ENCODE measurements at regions not wholly inside any gene's neighbourhood (a gene's known extent, or its start where the extent isn't known, plus 50 kb on each side); places are given as distances from the start of the nearest gene placed in this dataset.

- no peak overlapping the region for H2AFZ ChIP-seq (ENCODE audit: low read depth)
- ChIA-PET POLR2A (no interaction called here), CTCF (no interaction called here)
- peaks cover 0 to 17% of the 10 kb centered on the region in 2 experiments; a peak in 2 of 4 replicates for H3K4me1 ChIP-seq (ENCODE audit: control insufficient read depth in 1 of 2, insufficient read depth in 2 of 2, low read depth in 1 of 2, low read length in 1 of 2)
- H3K9me3 ChIP-seq: no peaks in the 10 kb centered on the region
- H4K20me1 ChIP-seq (ENCODE audit: insufficient read depth): no peaks in the 10 kb centered on the region
- no peak overlapping the region for H3K9ac ChIP-seq
- no peak for TF ChIP-seq RAD21 (IDR thresholded peaks at IDR 0.05; ENCODE audit: low read length)
- no peak for TF ChIP-seq RFX5 (IDR thresholded peaks at IDR 0.05; ENCODE audit: low read length)
- TF ChIP-seq ELF1 (IDR thresholded peaks at IDR 0.05): no peak
- no peak for TF ChIP-seq GATA2 (CRISPR knock-in tag; IDR thresholded peaks at IDR 0.05)
- H3K27ac ChIP-seq (ENCODE audit: low read depth in 2 of 2, low read length in 1 of 2): no peak overlapping the region
- H3K9me2 ChIP-seq: no peaks in the 10 kb centered on the region
- no peaks in the 10 kb centered on the region for H3K36me3 ChIP-seq (replicated peaks in 1 of 2; ENCODE audit: control insufficient read depth in 1 of 2, insufficient read depth in 2 of 2, low read length in 1 of 2)
- WGBS (ENCODE audit: low lambda C conversion rate): 66% methylated on average over 4 of the region's 4 CpGs
- DNase-seq: no peak
- H3K27me3 ChIP-seq (ENCODE audit: insufficient read depth): no peaks in the 10 kb centered on the region
- H3K4me3 ChIP-seq (ENCODE audit: low read depth in 2 of 2, low read length in 1 of 2): no peak overlapping the region
- H3F3A ChIP-seq (replicated peaks; ENCODE audit: insufficient read depth): no peaks in the 10 kb centered on the region
- H3K4me2 ChIP-seq: no peak overlapping the region
- H3K79me2 ChIP-seq (ENCODE audit: insufficient read depth): no peaks in the 10 kb centered on the region
Measured at GRCh38 chr4:155568641-155569220, 97.9 kb upstream of the GUCY1A1 start.

DNA sequence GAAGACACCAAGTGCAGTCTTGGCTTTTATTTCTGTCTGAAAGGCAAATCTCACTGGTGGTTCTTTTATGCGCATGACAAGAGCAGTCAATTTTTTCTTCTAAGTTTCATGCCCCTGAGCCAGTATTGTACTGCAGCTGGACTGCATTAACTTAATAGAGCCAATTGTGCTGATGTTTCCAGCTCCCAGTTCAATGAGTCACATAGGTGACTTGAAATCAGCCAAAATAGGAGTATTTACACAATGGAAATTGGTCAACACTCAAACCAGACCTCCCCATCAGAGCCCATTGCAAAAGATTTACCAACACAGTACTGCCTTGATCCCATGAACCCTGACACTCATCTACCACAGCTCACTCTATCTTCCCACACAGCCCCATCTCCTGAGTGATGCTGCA is 100.3 kb upstream of the GUCY1A1 start:
- H2AFZ ChIP-seq (ENCODE audit: low read depth): no peak overlapping the region
- peaks cover 0 to 9% of the 10 kb centered on the region in 2 experiments; a peak in 1 of 4 replicates for H3K4me1 ChIP-seq (ENCODE audit: control insufficient read depth in 1 of 2, insufficient read depth in 2 of 2, low read depth in 1 of 2, low read length in 1 of 2)
- ChIA-PET POLR2A (no interaction called here), CTCF (no interaction called here)
- H3K9ac ChIP-seq: no peak overlapping the region
- H3K4me2 ChIP-seq: no peak overlapping the region
- H3K9me3 ChIP-seq: no peaks in the 10 kb centered on the region
- no peaks in the 10 kb centered on the region for H3K9me2 ChIP-seq
- WGBS (ENCODE audit: low lambda C conversion rate): 100% methylated on average over 1 of the region's 1 CpG
- H4K20me1 ChIP-seq (ENCODE audit: insufficient read depth): no peaks in the 10 kb centered on the region
- H3K36me3 ChIP-seq (replicated peaks in 1 of 2; ENCODE audit: control insufficient read depth in 1 of 2, insufficient read depth in 2 of 2, low read length in 1 of 2): no peaks in the 10 kb centered on the region
- no peaks in the 10 kb centered on the region for H3K79me2 ChIP-seq (ENCODE audit: insufficient read depth)
- no peak for TF ChIP-seq REST (IDR thresholded peaks at IDR 0.05; ENCODE audit: low read depth, low read length)
- no peak for TF ChIP-seq EP300 (IDR thresholded peaks at IDR 0.05; ENCODE audit: borderline replicate concordance in 1 of 2, low read depth in 1 of 2, low read length in 1 of 2)
- TF ChIP-seq TCF12 (IDR thresholded peaks at IDR 0.05): no peak
- TF ChIP-seq YY1 (IDR thresholded peaks at IDR 0.05; ENCODE audit: low read depth): no peak
- no peak for TF ChIP-seq CTCF (IDR thresholded peaks at IDR 0.05)
- no peak for DNase-seq
- no peak overlapping the region for H3K27ac ChIP-seq (ENCODE audit: low read depth in 2 of 2, low read length in 1 of 2)
- no peaks in the 10 kb centered on the region for H3F3A ChIP-seq (replicated peaks; ENCODE audit: insufficient read depth)
- H3K27me3 ChIP-seq (ENCODE audit: insufficient read depth): no peaks in the 10 kb centered on the region
- no peak overlapping the region for H3K4me3 ChIP-seq (ENCODE audit: low read depth in 2 of 2, low read length in 1 of 2)
